Superior temporal gyrus (tissue), 1 donor: ENCODE measurements at regions not wholly inside any gene's neighbourhood (a gene's known extent, or its start where the extent isn't known, plus 50 kb on each side); places are given as distances from the start of the nearest gene placed in this dataset.
"Not testable (repeated sequence)": the region's sequence is repeated elsewhere in the genome, so short reads cannot be mapped to it uniquely, and the experiment has no call there.

Experiments
- DNase-seq: peaks from one replicate; pipeline ENCODE4 v3.0.0-alpha.2; 2016; ENCODE audit errors: extremely low spot score

- no peak for DNase-seq
Measured at GRCh38 chr12:75705749-75706711, 194.6 kb upstream of the KRR1 start.

GRCh38 chr12:75704664-75705063 is 193.3 kb upstream of the KRR1 start:
- DNase-seq: no peak

DNA sequence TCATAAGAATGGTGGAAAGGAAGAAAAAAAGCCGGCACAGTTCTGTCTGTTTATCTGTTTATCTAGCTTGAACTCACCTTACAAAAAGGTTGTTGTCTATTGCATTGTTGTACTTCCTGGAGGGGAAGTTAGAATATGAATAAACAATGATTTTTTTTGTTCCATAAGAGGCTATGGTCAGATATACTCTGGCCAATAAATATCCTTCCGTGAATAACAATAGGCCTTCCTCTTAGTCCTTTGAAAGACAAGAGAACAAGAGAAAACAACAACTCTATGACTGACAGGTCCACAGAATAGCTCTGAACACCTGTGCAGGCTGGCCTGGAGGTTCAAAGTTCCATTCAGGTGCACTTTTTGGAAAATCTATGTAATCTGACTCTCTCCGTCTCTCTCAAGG is 192.8 kb upstream of the KRR1 start:
- no peak for DNase-seq

DNA sequence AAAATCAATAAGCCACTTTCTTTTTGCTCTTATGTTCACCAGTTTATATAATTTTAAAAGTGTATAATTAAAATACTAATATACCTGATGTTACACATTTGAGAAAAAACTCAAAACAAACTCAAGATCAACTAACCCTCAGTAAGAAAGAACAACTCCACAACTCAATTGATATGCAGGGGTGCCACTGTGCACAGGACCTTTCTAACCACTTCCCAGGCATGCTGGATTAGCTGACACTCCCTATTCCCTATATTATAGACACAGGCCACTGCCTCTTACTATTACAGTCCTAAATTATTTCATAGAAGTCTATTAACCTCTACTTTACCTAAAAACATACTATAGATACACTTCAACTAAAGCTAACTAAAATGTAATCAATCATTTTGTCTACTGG is 191.7 kb upstream of the KRR1 start:
- DNase-seq: no peak

GRCh38 chr12:75702477-75703093 is 191.2 kb upstream of the KRR1 start:
- no peak for DNase-seq

- DNase-seq: no peak
Measured at GRCh38 chr12:75701859-75702258, 190.4 kb upstream of the KRR1 start.

- DNase-seq: no peak
Measured at GRCh38 chr12:75699728-75700496, 188.5 kb upstream of the KRR1 start.

GRCh38 chr12:75699251-75699650 is 187.8 kb upstream of the KRR1 start:
- no peak for DNase-seq

- DNase-seq: no peak
Measured at GRCh38 chr12:75698052-75698451, 186.6 kb upstream of the KRR1 start.

GRCh38 chr12:75695926-75696325 is 184.5 kb upstream of the KRR1 start:
- no peak for DNase-seq

DNA sequence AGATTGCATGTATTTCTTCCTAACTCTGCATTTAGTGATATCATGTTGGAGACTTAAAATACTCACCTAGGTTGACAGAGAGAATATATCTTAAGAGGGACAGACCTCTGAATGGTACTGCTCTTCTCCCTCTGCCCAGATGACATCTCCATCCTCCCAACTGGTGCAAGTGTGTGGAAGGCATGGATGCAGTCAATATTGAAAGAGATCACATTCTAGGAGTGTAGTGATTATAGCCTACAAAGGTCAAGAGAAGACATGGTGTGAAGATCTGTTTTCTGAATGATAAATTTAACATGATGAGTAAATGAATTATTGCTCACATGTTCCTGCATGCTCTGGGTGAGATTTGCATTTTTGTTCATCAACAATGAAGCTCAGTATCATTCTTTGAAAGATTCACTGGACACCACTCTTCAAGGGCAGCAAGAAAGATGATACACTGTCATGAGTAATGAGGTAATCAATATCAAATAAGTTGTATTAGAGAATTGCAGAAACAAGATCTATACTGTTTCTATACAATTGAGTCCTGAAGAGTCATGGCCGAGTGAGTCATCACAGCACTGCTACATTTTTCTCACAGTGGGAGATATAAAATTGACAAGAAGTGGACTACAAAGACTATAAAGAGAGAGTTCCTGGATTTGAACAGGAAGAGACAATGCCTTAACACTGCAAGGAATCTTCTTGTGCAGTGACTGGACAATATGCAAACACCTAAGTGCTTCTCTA is 183.3 kb upstream of the KRR1 start:
- no peak for DNase-seq

DNA sequence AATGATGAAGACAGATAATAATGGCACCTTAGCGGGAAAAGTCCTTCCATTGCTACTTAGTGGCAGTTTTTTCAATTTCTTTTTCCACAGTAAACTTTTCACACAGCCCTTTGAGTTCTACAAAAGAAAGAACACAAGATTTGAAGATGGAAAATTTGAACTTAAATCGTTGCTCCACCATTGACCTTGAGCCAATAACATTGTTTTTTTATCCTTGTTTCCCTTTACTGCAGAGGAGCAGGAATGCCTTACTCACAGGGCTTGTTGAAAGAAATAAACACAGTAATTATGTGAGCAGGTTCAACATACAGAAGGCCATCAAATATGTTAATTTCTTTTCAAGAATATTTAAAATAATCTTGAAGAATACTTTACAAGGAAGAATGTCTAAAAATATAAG is 181.5 kb upstream of the KRR1 start:
- DNase-seq: no peak

GRCh38 chr12:75690296-75690955 is 179.0 kb upstream of the KRR1 start:
- no peak for DNase-seq

- DNase-seq: not testable (repeated sequence)
Measured at GRCh38 chr12:75686233-75686632, 174.8 kb upstream of the KRR1 start.

- no peak for DNase-seq
Measured at GRCh38 chr12:75685617-75686225, 174.3 kb upstream of the KRR1 start.

GRCh38 chr12:75684678-75685616 is 173.5 kb upstream of the KRR1 start:
- no peak for DNase-seq

DNA sequence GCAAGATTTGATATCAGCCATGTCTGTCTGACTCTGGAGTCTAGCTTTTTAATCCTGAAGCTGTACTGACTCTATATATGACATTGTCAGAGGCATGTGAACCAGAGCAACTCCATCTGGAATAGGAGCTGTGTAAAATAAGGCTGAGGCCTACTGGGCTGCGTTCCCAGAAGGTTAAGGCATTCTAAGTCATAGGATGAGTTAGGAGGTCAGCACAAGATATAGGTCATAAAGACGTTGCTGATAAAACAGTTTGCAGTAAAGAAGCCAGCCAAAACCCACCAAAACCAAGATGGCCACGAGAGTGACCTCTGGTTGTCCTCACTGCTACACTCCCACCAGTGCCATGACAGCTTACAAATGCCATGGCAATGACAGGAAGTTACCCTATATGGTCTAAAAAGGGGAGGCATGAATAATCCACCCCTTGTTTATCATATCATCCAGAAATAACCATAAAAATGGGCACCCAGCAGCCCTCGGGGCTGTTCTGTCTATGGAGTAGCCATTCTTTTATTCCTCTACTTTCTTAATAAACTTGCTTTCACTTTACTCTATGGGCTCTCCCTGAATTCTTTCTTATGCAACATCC is 172.7 kb upstream of the KRR1 start:
- DNase-seq: not testable (repeated sequence)

GRCh38 chr12:75683220-75683619 is 171.8 kb upstream of the KRR1 start:
- DNase-seq: no peak

- DNase-seq: no peak
Measured at GRCh38 chr12:75677522-75677921, 166.1 kb upstream of the KRR1 start.
